ENCODE measurements at regions not wholly inside any gene's neighbourhood (a gene's known extent, or its start where the extent isn't known, plus 50 kb on each side); places are given as distances from the start of the nearest gene placed in this dataset.

DNA sequence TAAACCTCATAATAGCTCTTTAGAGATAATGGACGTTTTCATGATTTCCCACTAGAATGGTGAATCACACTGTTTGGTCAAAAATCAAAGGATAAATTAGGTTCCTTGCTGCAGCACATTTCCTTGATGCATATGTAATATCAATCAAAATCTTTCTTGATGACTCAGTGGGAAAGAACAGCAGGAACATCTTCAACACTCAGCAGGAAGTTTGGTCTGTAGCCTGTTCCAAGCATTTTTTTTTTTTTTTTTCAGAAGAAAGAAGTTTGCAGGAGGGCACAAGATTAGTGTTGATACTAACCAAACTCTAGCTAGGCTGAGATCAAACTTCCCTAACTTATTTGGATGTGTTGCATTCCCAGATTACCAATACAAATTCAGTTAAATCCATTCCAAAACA lies 1529.8 kb downstream of the FAM181B start:
- H2BK5ac ChIP-seq (ENCODE audit: insufficient read length, low read length) = no peak overlapping the region
- no peak overlapping the region for H4K91ac ChIP-seq (ENCODE audit: insufficient read length, low read depth, low read length)
- no peak overlapping the region for H2BK120ac ChIP-seq (ENCODE audit: low read depth, low read length, poor library complexity, severe bottlenecking)
- no peak overlapping the region for H2BK15ac ChIP-seq (ENCODE audit: low read depth, low read length)
- H2AFZ ChIP-seq (ENCODE audit: low read length) = no peak overlapping the region
- H2BK20ac ChIP-seq (ENCODE audit: low read depth, low read length, poor library complexity, severe bottlenecking) = no peak overlapping the region
- H3K27me3 Mint-ChIP-seq (ENCODE audit: low read depth) = no peaks in the 10 kb centered on the region
- no peak overlapping the region for H2BK12ac ChIP-seq (ENCODE audit: insufficient read length, low read depth, low read length)
- peaks cover 2 to 4% of the 10 kb centered on the region in 2 experiments; a peak in 4 of 5 replicates for H3K9me3 Mint-ChIP-seq
- no peak overlapping the region for H3K9ac ChIP-seq (ENCODE audit: extremely low read depth, insufficient read length, low read length)
- H4K20me1 ChIP-seq (ENCODE audit: control insufficient read depth, insufficient read depth, insufficient read length) = no peaks in the 10 kb centered on the region
- H3K4me2 ChIP-seq (ENCODE audit: insufficient read depth, insufficient read length, low read length) = no peak overlapping the region
- no peaks in the 10 kb centered on the region for H3K79me1 ChIP-seq (ENCODE audit: insufficient read depth, low read depth, low read length, poor library complexity, severe bottlenecking)
- H3T11ph ChIP-seq (ENCODE audit: low read length) = no peak overlapping the region
- H3K27ac Mint-ChIP-seq = no peak overlapping the region
- H3K27me3 ChIP-seq (ENCODE audit: insufficient read depth, low read length) = no peaks in the 10 kb centered on the region
- H3K23me2 ChIP-seq (ENCODE audit: insufficient read length, low read depth, low read length, poor library complexity, severe bottlenecking) = no peaks in the 10 kb centered on the region
- no peak overlapping the region for H3K27ac ChIP-seq (ENCODE audit: insufficient read length, low read depth, low read length)
- no peak overlapping the region for H3K18ac ChIP-seq (ENCODE audit: insufficient read length, low read depth, low read length)
- no peak overlapping the region for H3K4ac ChIP-seq (ENCODE audit: low read depth, low read length)
- H2AK5ac ChIP-seq (ENCODE audit: insufficient read length, low read length) = no peak overlapping the region
- H3K4me1 ChIP-seq (ENCODE audit: insufficient read depth, low read length) = no peaks in the 10 kb centered on the region
- H3K23ac ChIP-seq (ENCODE audit: insufficient read length, low read depth, low read length) = no peak overlapping the region
- no peaks in the 10 kb centered on the region for H3K79me2 ChIP-seq (ENCODE audit: insufficient read depth, low read length)
- DNase-seq = no peak
- H3K14ac ChIP-seq (ENCODE audit: insufficient read depth, low read length) = no peak overlapping the region
- H4K5ac ChIP-seq (ENCODE audit: insufficient read length, low read depth, low read length) = no peak overlapping the region
- no peak overlapping the region for H4K8ac ChIP-seq (replicated peaks; ENCODE audit: insufficient read length, low read depth, low read length)
- TF ChIP-seq, protein P1, sequence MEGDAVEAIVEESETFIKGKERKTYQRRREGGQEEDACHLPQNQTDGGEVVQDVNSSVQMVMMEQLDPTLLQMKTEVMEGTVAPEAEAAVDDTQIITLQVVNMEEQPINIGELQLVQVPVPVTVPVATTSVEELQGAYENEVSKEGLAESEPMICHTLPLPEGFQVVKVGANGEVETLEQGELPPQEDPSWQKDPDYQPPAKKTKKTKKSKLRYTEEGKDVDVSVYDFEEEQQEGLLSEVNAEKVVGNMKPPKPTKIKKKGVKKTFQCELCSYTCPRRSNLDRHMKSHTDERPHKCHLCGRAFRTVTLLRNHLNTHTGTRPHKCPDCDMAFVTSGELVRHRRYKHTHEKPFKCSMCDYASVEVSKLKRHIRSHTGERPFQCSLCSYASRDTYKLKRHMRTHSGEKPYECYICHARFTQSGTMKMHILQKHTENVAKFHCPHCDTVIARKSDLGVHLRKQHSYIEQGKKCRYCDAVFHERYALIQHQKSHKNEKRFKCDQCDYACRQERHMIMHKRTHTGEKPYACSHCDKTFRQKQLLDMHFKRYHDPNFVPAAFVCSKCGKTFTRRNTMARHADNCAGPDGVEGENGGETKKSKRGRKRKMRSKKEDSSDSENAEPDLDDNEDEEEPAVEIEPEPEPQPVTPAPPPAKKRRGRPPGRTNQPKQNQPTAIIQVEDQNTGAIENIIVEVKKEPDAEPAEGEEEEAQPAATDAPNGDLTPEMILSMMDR (conservative IDR thresholded peaks at IDR 0.05) = no peak
- H3K4me1 Mint-ChIP-seq = no peaks in the 10 kb centered on the region
- H3K56ac ChIP-seq (ENCODE audit: insufficient read length, low read depth, low read length) = no peak overlapping the region
- H3K36me3 Mint-ChIP-seq (ENCODE audit: insufficient read depth in 1 of 3, low read depth in 3 of 3) = peaks cover 0 to 5% (median 3%) of the 10 kb centered on the region in 3 experiments; a peak in 5 of 7 replicates
- no CpG with 5 or more reads among the region's 1 CpG for WGBS (ENCODE audit: extremely low coverage, insufficient read length, low lambda C conversion rate)
- no peaks in the 10 kb centered on the region for H3K9me3 ChIP-seq (ENCODE audit: control insufficient read depth, low read depth, low read length)
- no peak overlapping the region for H3K4me3 Mint-ChIP-seq

Measured in H9 (cell line).